Endothelial cell of umbilical vein (primary cell): ENCODE measurements at regions not wholly inside any gene's neighbourhood (a gene's known extent, or its start where the extent isn't known, plus 50 kb on each side); places are given as distances from the start of the nearest gene placed in this dataset.

Experiments used
- BruUV-seq: library from RNA; stranded (reverse); fragments of 400-500 nt; replicated peaks from 2 replicates; lab custom pipeline; 2021; lab: Mats Ljungman, UMichigan
- CTCF ChIA-PET: fragments of 300-600, 350-600 bp; sonication (Branson Sonifier 250); formaldehyde crosslinking; loops from one replicate; lab custom pipeline; 2021; ENCODE audit warnings: antibody characterized with exemption, inconsistent platforms; lab: Charles Lee
- POLR2A ChIA-PET: fragments of 300-600, 350-600 bp; sonication (Branson Sonifier 250); formaldehyde crosslinking; loops from one replicate; lab custom pipeline; 2021; ENCODE audit warnings: antibody characterized with exemption, inconsistent platforms; lab: Charles Lee
- DNase-seq: peaks from one replicate; pipeline ENCODE4 v3.0.0-alpha.2; 2011; ENCODE audit warnings: low read depth, low spot score
- FAIRE-seq: peaks from 2 replicates; lab custom pipeline; 2011; peaks lifted over from hg19 to GRCh38; lab: Jason Lieb, UNC
- H2AFZ ChIP-seq: 2 replicates; pipeline ENCODE4 v1.6.0; 2012; ENCODE audit warnings: low read depth, low read length, control low read depth, inconsistent platforms
- H3K27ac ChIP-seq: 2 replicates; pipeline ENCODE4 v1.5.1; 2011; ENCODE audit warnings: low read depth, mild to moderate bottlenecking, control low read depth, low read length, moderate library complexity; ENCODE audit not compliant: insufficient read depth
- H3K27me3 ChIP-seq, 2 experiments: 2 replicates each; pipeline versions ENCODE4 v1.6.0 to v1.6.1; 2011; ENCODE audit warnings: low read length in 2 of 2, mixed read lengths in 1 of 2; ENCODE audit not compliant: control insufficient read depth in 2 of 2, insufficient read depth in 2 of 2
- H3K36me3 ChIP-seq, 2 experiments: 2 replicates in 1 of 2; 3 replicates in 1 of 2; pipeline ENCODE4 v1.5.1; 2011; ENCODE audit warnings: low read length in 2 of 2, mild to moderate bottlenecking in 1 of 2, moderate library complexity in 1 of 2; ENCODE audit not compliant: control insufficient read depth in 2 of 2, insufficient read depth in 2 of 2; ENCODE audit errors: extremely low read depth in 1 of 2
- H3K4me1 ChIP-seq: 3 replicates; pipeline ENCODE4 v1.5.1; 2011; ENCODE audit warnings: mild to moderate bottlenecking, low read length; ENCODE audit not compliant: control insufficient read depth, insufficient read depth; ENCODE audit errors: extremely low read depth
- H3K4me2 ChIP-seq: 2 replicates; pipeline ENCODE4 v1.6.1; 2011; ENCODE audit warnings: low read length, control low read depth, mixed read lengths; ENCODE audit not compliant: insufficient read depth
- H3K4me3 ChIP-seq, 3 experiments: fragments of 200-600 bp in 1 of 3; sonication (generic), shearing (Covaris generic) in 1 of 3; replicated peaks in 1 of 3; 2 replicates each; pipeline ENCODE4 v1.5.1; 2011 to 2016; ENCODE audit warnings: control low read depth in 3 of 3, low read length in 3 of 3, mild to moderate bottlenecking in 2 of 3, inconsistent platforms in 1 of 3, low read depth in 1 of 3, moderate library complexity in 1 of 3; ENCODE audit not compliant: insufficient read depth in 1 of 3
- H3K79me2 ChIP-seq: 2 replicates; pipeline ENCODE4 v1.6.0; 2012; ENCODE audit warnings: low read length, inconsistent platforms; ENCODE audit not compliant: control insufficient read depth, insufficient read depth
- H3K9ac ChIP-seq: replicated peaks from 2 replicates; pipeline ENCODE3; 2011; ENCODE audit warnings: low read length, control low read depth; ENCODE audit not compliant: insufficient read depth; ENCODE audit errors: extremely low read depth
- H3K9me1 ChIP-seq: replicated peaks from 3 replicates; pipeline ENCODE4 v1.6.0; 2011; ENCODE audit warnings: mild to moderate bottlenecking, low read length; ENCODE audit not compliant: control insufficient read depth, insufficient read depth; ENCODE audit errors: extremely low read depth
- H3K9me3 ChIP-seq: replicated peaks from 2 replicates; pipeline ENCODE4 v1.5.1; 2012; ENCODE audit warnings: low read length, inconsistent platforms; ENCODE audit not compliant: control insufficient read depth, insufficient read depth
- H4K20me1 ChIP-seq: replicated peaks from 2 replicates; pipeline ENCODE3; 2011; ENCODE audit warnings: mild to moderate bottlenecking, low read length; ENCODE audit not compliant: control insufficient read depth, insufficient read depth; ENCODE audit errors: extremely low read depth
- CTCF ChIP-seq, 2 donors: IDR thresholded peaks; 1 replicate in 1 of 2; 2 replicates in 1 of 2; pipeline ENCODE4 v1.5.1; 2011; ENCODE audit warnings: low read length in 2 of 2, mild to moderate bottlenecking in 2 of 2, moderate library complexity in 2 of 2, control low read depth in 1 of 2, inconsistent platforms in 1 of 2, low read depth in 1 of 2; ENCODE audit not compliant: insufficient read depth in 1 of 2; ENCODE audit errors: extremely low read depth in 1 of 2
- EZH2 ChIP-seq: IDR thresholded peaks from 2 replicates; pipeline ENCODE4 v1.6.1; 2012; ENCODE audit warnings: borderline replicate concordance, low read depth, mild to moderate bottlenecking, moderate library complexity, low read length, inconsistent platforms; ENCODE audit not compliant: severe bottlenecking
- GATA2 ChIP-seq: IDR thresholded peaks from 2 replicates; pipeline ENCODE4 v1.7.0; 2011; ENCODE audit warnings: low read depth, mild to moderate bottlenecking, moderate library complexity, mixed read lengths, low read length; ENCODE audit not compliant: insufficient read length, insufficient read depth
- JUN ChIP-seq: IDR thresholded peaks from 2 replicates; pipeline ENCODE4 v1.6.1; 2011; ENCODE audit warnings: borderline replicate concordance, low read depth; ENCODE audit not compliant: insufficient read length, insufficient read depth
- POLR2A ChIP-seq: IDR thresholded peaks from 2 replicates; pipeline ENCODE4 v1.6.1; 2012; ENCODE audit warnings: low read depth, mild to moderate bottlenecking, control low read depth, low read length
- POLR2AphosphoS5 ChIP-seq: IDR thresholded peaks from 2 replicates; pipeline ENCODE4 v1.6.1; 2012; ENCODE audit warnings: low read depth, mild to moderate bottlenecking, control low read depth, low read length, moderate library complexity; ENCODE audit not compliant: insufficient read depth
- dilution Hi-C: fragments of 300-500 bp; cut with MboI; formaldehyde crosslinking; loops from one replicate; pipeline ENCODE4 v1.15.0; 2019; ENCODE audit warnings: low sequenced_read_pairs; ENCODE audit not compliant: extremely low pct_ligation_motif_present
- intact Hi-C: fragments of 100-400 bp; cut with micrococcal nuclease; formaldehyde crosslinking; loops from one replicate; pipeline ENCODE4 v1.10.0; 2022

- no peaks in the 10 kb centered on the region for H3K4me1 ChIP-seq
- CTCF ChIA-PET: no interaction called here
- H3K4me2 ChIP-seq: no peak overlapping the region
- FAIRE-seq (no peak), DNase-seq (no peak)
- no peak overlapping the region for H3K9ac ChIP-seq
- no peaks in the 10 kb centered on the region for H3K36me3 ChIP-seq
- no peaks in the 10 kb centered on the region for H3K79me2 ChIP-seq
- no TSS peak for BruUV-seq
- peaks cover 0 to 4% of the 10 kb centered on the region in 2 experiments for H3K27me3 ChIP-seq
- H3K27ac ChIP-seq: no peak overlapping the region
- no peak overlapping the region for H3K4me3 ChIP-seq
- intact Hi-C loops: no loop called here
- no peak for TF ChIP-seq EZH2
- TF ChIP-seq GATA2: no peak
- TF ChIP-seq JUN: no peak
- TF ChIP-seq CTCF (IDR thresholded peaks at IDR 0.05; ENCODE audit: extremely low read depth in 1 of 2, insufficient read depth in 1 of 2, low read depth in 1 of 2, low read length in 2 of 2): no peak
- no peak overlapping the region for H2AFZ ChIP-seq
- dilution Hi-C loops: no loop called here
- no peaks in the 10 kb centered on the region for H4K20me1 ChIP-seq
- H3K9me1 ChIP-seq: no peaks in the 10 kb centered on the region
- no peaks in the 10 kb centered on the region for H3K9me3 ChIP-seq
- POLR2A ChIA-PET: interaction anchor here (0.6 kb wide), 1 partner anchor 11 kb away, joined by 3 read pairs; no protein-coding TSS in a partner anchor
Observed at GRCh38 chr17:77726549-77727006, 231.9 kb upstream of the TNRC6C start.

- no TSS peak for BruUV-seq
- dilution Hi-C loops: no loop called here
- POLR2A ChIA-PET: no interaction called here
Observed at GRCh38 chr17:77727037-77727615, 231.4 kb upstream of the TNRC6C start.

More at GRCh38 chr17:77727037-77727615, 231.4 kb upstream of the TNRC6C start:
- Histone ChIP-seq H3K4me1 (no peaks in the 10 kb centered on the region), H2AFZ (no peak overlapping the region), H4K20me1 (no peaks in the 10 kb centered on the region), H3K9ac (no peak overlapping the region), H3K79me2 (no peaks in the 10 kb centered on the region), H3K9me3 (no peaks in the 10 kb centered on the region), H3K9me1 (no peaks in the 10 kb centered on the region), H3K27me3 (peaks cover 0 to 4% of the 10 kb centered on the region in 2 experiments), H3K4me2 (no peak overlapping the region), H3K4me3 (no peak overlapping the region), H3K27ac (no peak overlapping the region), H3K36me3 (no peaks in the 10 kb centered on the region)
- FAIRE-seq (no peak), DNase-seq (no peak)
- CTCF ChIA-PET: no interaction called here
- intact Hi-C loops: no loop called here
- TF ChIP-seq POLR2A: no peak
- no peak for TF ChIP-seq CTCF (IDR thresholded peaks at IDR 0.05; ENCODE audit: extremely low read depth in 1 of 2, insufficient read depth in 1 of 2, low read depth in 1 of 2, low read length in 2 of 2)
- no peak for TF ChIP-seq POLR2AphosphoS5
